A673 (cell line): ENCODE measurements at regions not wholly inside any gene's neighbourhood (a gene's known extent, or its start where the extent isn't known, plus 50 kb on each side); places are given as distances from the start of the nearest gene placed in this dataset.

ENCODE experiments used
- BruUV-seq: library from RNA; stranded (reverse); fragments of 400-500 nt; replicated peaks from 2 replicates; lab custom pipeline; 2021; lab: Mats Ljungman, UMichigan
- CTCF ChIA-PET: fragments of 300-600 bp; sonication (Branson Sonifier 250); formaldehyde crosslinking; loops from one replicate; lab custom pipeline; 2022; ENCODE audit warnings: antibody characterized with exemption; lab: Charles Lee
- POLR2A ChIA-PET: fragments of 300-600 bp; sonication (Branson Sonifier 250); formaldehyde crosslinking; loops from one replicate; lab custom pipeline; 2022; ENCODE audit warnings: antibody characterized with exemption; ENCODE audit not compliant: low non-redundant PET; lab: Charles Lee
- DNase-seq: peaks from one replicate; pipeline ENCODE4 v3.0.0-alpha.2; 2015; ENCODE audit warnings: low spot score
- H3K27ac ChIP-seq: fragments of 200-600 bp; sonication (generic); 2 replicates; pipeline ENCODE4 v1.5.1; 2016; ENCODE audit warnings: mixed run types, low read depth, mild to moderate bottlenecking, mixed read lengths, antibody characterized with exemption, low read length; ENCODE audit not compliant: poor library complexity, severe bottlenecking
- H3K27me3 ChIP-seq: fragments of 200-600 bp; sonication (generic); replicated peaks from 2 replicates; pipeline ENCODE4 v1.6.1; 2017; ENCODE audit warnings: mixed run types, low read depth, mild to moderate bottlenecking, mixed read lengths, antibody characterized with exemption, low read length; ENCODE audit not compliant: insufficient read depth, poor library complexity
- H3K36me3 ChIP-seq: fragments of 200-600 bp; sonication (generic); 2 replicates; pipeline ENCODE4 v1.6.1; 2016; ENCODE audit warnings: mixed run types, mild to moderate bottlenecking, mixed read lengths, antibody characterized with exemption, low read length; ENCODE audit not compliant: insufficient read depth, poor library complexity, severe bottlenecking
- H3K4me1 ChIP-seq: fragments of 200-600 bp; sonication (generic); 2 replicates; pipeline ENCODE4 v1.6.1; 2017; ENCODE audit warnings: mixed run types, mild to moderate bottlenecking, mixed read lengths, antibody characterized with exemption, low read length; ENCODE audit not compliant: insufficient read depth, poor library complexity, severe bottlenecking
- H3K4me3 ChIP-seq: fragments of 200-600 bp; sonication (generic); 2 replicates; pipeline ENCODE4 v1.5.1; 2016; ENCODE audit warnings: low read depth, mixed run types, mild to moderate bottlenecking, mixed read lengths, low read length; ENCODE audit not compliant: poor library complexity, severe bottlenecking
- H3K9me3 ChIP-seq: fragments of 200-600 bp; sonication (generic); 2 replicates; pipeline ENCODE4 v1.6.1; 2016; ENCODE audit warnings: mixed run types, low read depth, mild to moderate bottlenecking, mixed read lengths, antibody characterized with exemption, low read length; ENCODE audit not compliant: poor library complexity, severe bottlenecking
- EZH2 ChIP-seq: fragments of 200-600 bp; sonication (generic); IDR thresholded peaks from 2 replicates; pipeline ENCODE4 v1.6.1; 2017; ENCODE audit warnings: borderline replicate concordance, low read depth, mild to moderate bottlenecking, mixed read lengths, antibody characterized with exemption, low read length; ENCODE audit not compliant: poor library complexity, severe bottlenecking
- intact Hi-C: fragments of 100-400 bp; cut with micrococcal nuclease; formaldehyde crosslinking; loops from one replicate; pipeline ENCODE4 v1.10.0; 2022; ENCODE audit not compliant: unreplicated experiment
- TF ChIP-seq, protein P1 (sequence below): fragments of 300-800, 200-600 bp; sonication (generic); conservative IDR thresholded peaks from 2 replicates; pipeline ENCODE4 v1.5.1; 2017; ENCODE audit warnings: low read depth, mild to moderate bottlenecking, antibody characterized with exemption, low read length, moderate library complexity, mixed read lengths

DNA sequence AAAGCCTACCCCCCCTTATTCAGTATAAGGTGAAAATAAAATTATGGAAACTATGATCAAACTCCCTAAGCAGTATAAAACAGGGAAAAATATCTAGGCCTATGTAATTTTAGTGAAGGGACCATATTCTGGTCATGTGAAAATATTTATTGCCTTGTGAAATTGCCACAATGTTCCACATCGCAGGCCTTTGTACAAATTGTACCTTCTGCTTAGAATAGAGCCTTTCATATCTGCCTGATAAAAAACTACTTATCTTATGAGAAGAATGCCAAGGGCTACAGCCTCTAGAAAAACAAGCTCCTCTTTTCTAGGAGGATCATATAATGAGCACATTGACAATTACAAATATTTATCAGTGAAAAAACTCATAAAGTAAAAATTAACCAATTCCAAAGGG, 1280.0 kb downstream of the EFNB2 start:
- no peaks in the 10 kb centered on the region for H3K27me3 ChIP-seq
- no peaks in the 10 kb centered on the region for H3K36me3 ChIP-seq
- H3K4me3 ChIP-seq = no peak overlapping the region
- DNase-seq = no peak
- H3K27ac ChIP-seq = no peak overlapping the region
- POLR2A ChIA-PET = no interaction called here
- H3K9me3 ChIP-seq = no peaks in the 10 kb centered on the region
- BruUV-seq = no TSS peak
- no peaks in the 10 kb centered on the region for H3K4me1 ChIP-seq
- CTCF ChIA-PET = no interaction called here
- no peak for TF ChIP-seq EZH2
- TF ChIP-seq, protein P1, sequence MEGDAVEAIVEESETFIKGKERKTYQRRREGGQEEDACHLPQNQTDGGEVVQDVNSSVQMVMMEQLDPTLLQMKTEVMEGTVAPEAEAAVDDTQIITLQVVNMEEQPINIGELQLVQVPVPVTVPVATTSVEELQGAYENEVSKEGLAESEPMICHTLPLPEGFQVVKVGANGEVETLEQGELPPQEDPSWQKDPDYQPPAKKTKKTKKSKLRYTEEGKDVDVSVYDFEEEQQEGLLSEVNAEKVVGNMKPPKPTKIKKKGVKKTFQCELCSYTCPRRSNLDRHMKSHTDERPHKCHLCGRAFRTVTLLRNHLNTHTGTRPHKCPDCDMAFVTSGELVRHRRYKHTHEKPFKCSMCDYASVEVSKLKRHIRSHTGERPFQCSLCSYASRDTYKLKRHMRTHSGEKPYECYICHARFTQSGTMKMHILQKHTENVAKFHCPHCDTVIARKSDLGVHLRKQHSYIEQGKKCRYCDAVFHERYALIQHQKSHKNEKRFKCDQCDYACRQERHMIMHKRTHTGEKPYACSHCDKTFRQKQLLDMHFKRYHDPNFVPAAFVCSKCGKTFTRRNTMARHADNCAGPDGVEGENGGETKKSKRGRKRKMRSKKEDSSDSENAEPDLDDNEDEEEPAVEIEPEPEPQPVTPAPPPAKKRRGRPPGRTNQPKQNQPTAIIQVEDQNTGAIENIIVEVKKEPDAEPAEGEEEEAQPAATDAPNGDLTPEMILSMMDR = no peak
- intact Hi-C loops = no loop called here

DNA sequence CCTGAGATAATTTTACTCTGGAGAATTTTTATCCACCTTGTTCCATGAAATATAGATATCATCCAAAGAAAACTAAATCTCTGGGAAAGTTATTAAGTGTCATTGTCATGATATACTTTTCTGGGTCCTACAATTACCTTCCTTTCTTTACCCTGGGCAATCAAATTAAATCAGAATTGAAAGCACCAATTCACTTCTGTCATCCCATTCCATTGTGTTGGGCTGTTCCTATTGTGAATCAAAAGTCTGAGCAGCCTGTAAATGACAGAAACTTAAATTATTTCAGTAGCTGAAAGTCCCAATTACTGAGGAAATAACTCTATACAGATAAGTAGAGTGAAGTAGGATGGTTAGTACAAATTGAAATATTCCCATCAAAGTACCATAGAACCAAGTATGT, 1284.2 kb downstream of the EFNB2 start:
- intact Hi-C loops = no loop called here
- Histone ChIP-seq H3K27me3 (no peaks in the 10 kb centered on the region), H3K4me1 (no peaks in the 10 kb centered on the region), H3K9me3 (no peaks in the 10 kb centered on the region), H3K36me3 (no peaks in the 10 kb centered on the region), H3K27ac (no peak overlapping the region), H3K4me3 (no peak overlapping the region)
- ChIA-PET CTCF (no interaction called here), POLR2A (no interaction called here)
- no TSS peak for BruUV-seq
- no peak for TF ChIP-seq EZH2
- TF ChIP-seq, protein P1 = no peak
- DNase-seq = no peak

DNA sequence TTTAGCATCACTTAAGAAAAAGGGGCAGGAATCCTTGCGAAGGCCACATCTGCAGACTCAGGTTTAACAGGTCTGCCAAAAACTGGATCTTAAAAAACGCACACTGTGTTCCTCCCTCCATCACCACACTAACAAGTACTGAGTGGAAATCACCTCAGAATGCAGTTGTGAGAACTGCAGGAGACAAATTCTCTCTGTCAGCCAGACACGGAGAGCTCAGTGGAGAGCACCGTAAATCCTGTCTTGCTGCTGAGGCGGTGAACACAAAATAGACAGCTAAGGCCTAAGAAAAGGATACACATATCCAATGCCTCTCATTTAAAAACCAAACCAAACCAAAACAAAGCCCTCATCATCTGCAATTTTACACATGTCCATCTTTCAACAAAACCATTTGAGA, 1287.6 kb downstream of the EFNB2 start:
- Histone ChIP-seq H3K9me3 (no peaks in the 10 kb centered on the region), H3K36me3 (no peaks in the 10 kb centered on the region), H3K27ac (no peak overlapping the region), H3K4me1 (no peaks in the 10 kb centered on the region), H3K4me3 (no peak overlapping the region), H3K27me3 (no peaks in the 10 kb centered on the region)
- no TSS peak for BruUV-seq
- ChIA-PET POLR2A (no interaction called here), CTCF (no interaction called here)
- intact Hi-C loops = no loop called here
- no peak for TF ChIP-seq EZH2
- TF ChIP-seq, protein P1 = no peak
- DNase-seq = no peak
